ENCODE measurements at regions not wholly inside any gene's neighbourhood (a gene's known extent, or its start where the extent isn't known, plus 50 kb on each side); places are given as distances from the start of the nearest gene placed in this dataset.

- TF ChIP-seq POLR2A (IDR thresholded peaks at IDR 0.05) (no peak), CTCF (IDR thresholded peaks at IDR 0.05) (no peak)
- no peak overlapping the region for H3K27ac ChIP-seq
- H3K4me1 ChIP-seq = no peaks in the 10 kb centered on the region
- H3K4me3 ChIP-seq = no peak overlapping the region
- no peak for DNase-seq
- no peaks in the 10 kb centered on the region for H3K27me3 ChIP-seq
- no peaks in the 10 kb centered on the region for H3K36me3 ChIP-seq
- intact Hi-C loops (cut with DNase I) = no loop called here
- WGBS, 2 donors = 90 to 93% methylated on average over 11 of the region's 11 CpGs
- H3K9me3 ChIP-seq = no peaks in the 10 kb centered on the region
These were observed 143.3 kb upstream of the GMDS start for GRCh38 chr6:2388554-2389324.

GRCh38 chr6:2387445-2387844, 142.0 kb upstream of the GMDS start:
- 79 to 85% methylated on average over 3 of the region's 3 CpGs for WGBS, 2 donors
- Histone ChIP-seq H3K4me3 (no peak overlapping the region), H3K36me3 (no peaks in the 10 kb centered on the region), H3K27me3 (no peaks in the 10 kb centered on the region), H3K9me3 (no peaks in the 10 kb centered on the region), H3K4me1 (no peaks in the 10 kb centered on the region), H3K27ac (no peak overlapping the region)
- DNase-seq = no peak
- intact Hi-C loops (cut with DNase I) = no loop called here
- TF ChIP-seq POLR2A (IDR thresholded peaks at IDR 0.05) = no peak
- no peak for TF ChIP-seq CTCF (IDR thresholded peaks at IDR 0.05)

GRCh38 chr6:2385471-2385983, 140.1 kb upstream of the GMDS start:
- Histone ChIP-seq H3K27me3 (no peaks in the 10 kb centered on the region), H3K36me3 (no peaks in the 10 kb centered on the region), H3K27ac (no peak overlapping the region), H3K4me3 (no peak overlapping the region), H3K4me1 (no peaks in the 10 kb centered on the region), H3K9me3 (no peaks in the 10 kb centered on the region)
- WGBS, 2 donors = 78 to 86% methylated on average over 9 of the region's 9 CpGs
- TF ChIP-seq CTCF (IDR thresholded peaks at IDR 0.05) (no peak), POLR2A (IDR thresholded peaks at IDR 0.05) (no peak)
- intact Hi-C loops (cut with DNase I) = no loop called here
- DNase-seq = no peak

- no peak for DNase-seq
- Histone ChIP-seq H3K9me3 (no peaks in the 10 kb centered on the region), H3K4me3 (no peak overlapping the region), H3K4me1 (no peaks in the 10 kb centered on the region), H3K36me3 (no peaks in the 10 kb centered on the region), H3K27ac (no peak overlapping the region), H3K27me3 (no peaks in the 10 kb centered on the region)
- 77 to 80% methylated on average over 3 of the region's 3 CpGs for WGBS, 2 donors
- TF ChIP-seq POLR2A (IDR thresholded peaks at IDR 0.05) (no peak), CTCF (IDR thresholded peaks at IDR 0.05) (no peak)
- intact Hi-C loops (cut with DNase I) = no loop called here
These were observed 139.1 kb upstream of the GMDS start for GRCh38 chr6:2384528-2384927.

GRCh38 chr6:2381872-2382661, 136.7 kb upstream of the GMDS start:
- TF ChIP-seq CTCF (IDR thresholded peaks at IDR 0.05) (no peak), POLR2A (IDR thresholded peaks at IDR 0.05) (no peak)
- Histone ChIP-seq H3K36me3 (no peaks in the 10 kb centered on the region), H3K9me3 (no peaks in the 10 kb centered on the region), H3K27ac (peak overlapping the region in 1 of 4 donors; percentile 41), H3K4me1 (no peaks in the 10 kb centered on the region), H3K4me3 (no peak overlapping the region), H3K27me3 (no peaks in the 10 kb centered on the region)
- intact Hi-C loops (cut with DNase I) = no loop called here
- 67 to 72% methylated on average over 18 of the region's 18 CpGs for WGBS, 2 donors
- no peak for DNase-seq
